ENCODE measurements at regions not wholly inside any gene's neighbourhood (a gene's known extent, or its start where the extent isn't known, plus 50 kb on each side); places are given as distances from the start of the nearest gene placed in this dataset.
"Not testable (repeated sequence)": the region's sequence is repeated elsewhere in the genome, so short reads cannot be mapped to it uniquely, and the experiment has no call there.

- no peak for DNase-seq
Observed at GRCh38 chr10:113471241-113471996, 81.4 kb upstream of the HABP2 start.

GRCh38 chr10:113473011-113473410 lies 79.8 kb upstream of the HABP2 start:
- DNase-seq, result no peak

- no peak for DNase-seq
Observed at GRCh38 chr10:113473851-113474250, 79.0 kb upstream of the HABP2 start.

GRCh38 chr10:113474752-113475151 lies 78.1 kb upstream of the HABP2 start:
- DNase-seq, result no peak

- DNase-seq, result no peak
Observed at GRCh38 chr10:113475381-113475807, 77.5 kb upstream of the HABP2 start.

DNA sequence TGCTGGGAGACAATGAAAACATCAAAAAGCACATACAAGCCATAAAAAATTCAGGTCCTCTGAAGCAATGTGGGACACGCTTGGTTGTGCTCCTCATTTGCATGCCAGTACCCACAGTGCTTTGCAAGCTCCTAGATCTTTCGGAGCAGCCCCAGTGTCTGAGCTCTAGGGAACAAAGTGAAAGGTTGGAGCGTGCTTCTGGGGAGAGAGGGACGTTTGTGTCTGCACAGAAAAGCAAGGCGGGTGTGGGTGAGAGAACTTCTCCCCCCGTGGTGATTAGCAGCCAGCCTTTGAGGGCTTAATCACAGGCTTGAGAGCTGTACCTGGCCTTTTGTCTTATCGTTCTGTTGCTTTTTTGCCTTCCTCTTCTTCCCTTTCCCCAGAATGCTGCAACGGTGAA lies 76.7 kb upstream of the HABP2 start:
- DNase-seq, result no peak

GRCh38 chr10:113476673-113477072 lies 76.2 kb upstream of the HABP2 start:
- DNase-seq, result no peak

DNA sequence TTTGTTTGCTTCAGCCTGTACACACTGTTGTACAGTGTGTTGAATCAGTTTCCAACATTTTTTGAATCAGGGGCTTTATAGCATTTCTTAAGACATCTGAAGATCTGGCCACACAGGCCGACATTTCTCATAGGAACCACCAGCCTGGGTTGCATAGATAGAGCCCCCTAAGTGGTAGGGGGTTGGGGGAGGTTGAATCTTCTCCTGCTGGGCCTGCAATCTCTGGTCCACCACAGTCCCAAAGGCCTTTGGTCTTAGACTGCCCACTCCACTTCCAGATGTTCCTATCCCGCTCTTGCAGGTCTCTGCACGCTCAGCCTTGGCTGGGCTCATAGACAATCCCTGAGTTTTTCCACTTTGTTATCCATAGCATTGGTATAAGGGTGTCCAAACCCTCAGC lies 75.4 kb upstream of the HABP2 start:
- DNase-seq, result no peak

- no peak for DNase-seq
Observed at GRCh38 chr10:113479346-113480080, 73.3 kb upstream of the HABP2 start.

DNA sequence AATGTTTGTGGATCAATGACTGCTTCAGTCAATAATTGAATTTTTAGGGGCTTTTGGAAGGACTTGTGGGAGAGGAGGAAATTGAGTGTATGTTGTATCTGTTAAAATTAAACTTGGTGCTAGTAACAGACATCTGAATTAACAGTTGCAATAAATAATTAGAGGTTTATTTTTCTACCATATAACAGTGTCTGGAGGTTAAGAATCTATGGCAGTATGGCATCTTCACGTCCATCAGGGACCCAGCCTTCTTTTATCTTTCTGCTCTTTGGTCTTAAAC lies 72.8 kb upstream of the HABP2 start:
- no peak for DNase-seq

- DNase-seq, result no peak
Observed at GRCh38 chr10:113480851-113481502, 71.9 kb upstream of the HABP2 start.

- no peak for DNase-seq
Observed at GRCh38 chr10:113484487-113484886, 68.4 kb upstream of the HABP2 start.

- no peak for DNase-seq
Observed at GRCh38 chr10:113485736-113486135, 67.1 kb upstream of the HABP2 start.

GRCh38 chr10:113486531-113486930 lies 66.3 kb upstream of the HABP2 start:
- no peak for DNase-seq

DNA sequence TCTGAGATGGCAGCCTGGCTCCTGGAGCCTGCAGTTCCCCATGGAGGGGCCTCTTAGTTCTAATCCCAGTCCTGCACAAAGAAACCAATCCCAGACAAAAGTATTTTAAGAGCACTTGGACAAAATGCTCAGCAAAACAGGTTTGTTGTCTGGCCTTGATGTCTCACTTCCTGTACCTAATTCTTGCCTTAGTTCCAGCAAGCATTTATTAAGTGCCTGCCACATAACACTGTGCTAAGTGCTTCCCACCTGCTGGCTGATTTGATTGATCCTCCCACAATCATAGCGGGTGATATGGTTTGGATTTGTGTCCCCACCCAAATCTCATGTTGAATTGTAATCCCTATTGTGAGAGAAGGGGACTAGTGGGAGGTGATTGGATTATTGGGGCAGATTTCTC lies 65.7 kb upstream of the HABP2 start:
- DNase-seq, result no peak

- no peak for DNase-seq
Observed at GRCh38 chr10:113488186-113488585, 64.7 kb upstream of the HABP2 start.

GRCh38 chr10:113489522-113489921 lies 63.3 kb upstream of the HABP2 start:
- not testable (repeated sequence) for DNase-seq

DNA sequence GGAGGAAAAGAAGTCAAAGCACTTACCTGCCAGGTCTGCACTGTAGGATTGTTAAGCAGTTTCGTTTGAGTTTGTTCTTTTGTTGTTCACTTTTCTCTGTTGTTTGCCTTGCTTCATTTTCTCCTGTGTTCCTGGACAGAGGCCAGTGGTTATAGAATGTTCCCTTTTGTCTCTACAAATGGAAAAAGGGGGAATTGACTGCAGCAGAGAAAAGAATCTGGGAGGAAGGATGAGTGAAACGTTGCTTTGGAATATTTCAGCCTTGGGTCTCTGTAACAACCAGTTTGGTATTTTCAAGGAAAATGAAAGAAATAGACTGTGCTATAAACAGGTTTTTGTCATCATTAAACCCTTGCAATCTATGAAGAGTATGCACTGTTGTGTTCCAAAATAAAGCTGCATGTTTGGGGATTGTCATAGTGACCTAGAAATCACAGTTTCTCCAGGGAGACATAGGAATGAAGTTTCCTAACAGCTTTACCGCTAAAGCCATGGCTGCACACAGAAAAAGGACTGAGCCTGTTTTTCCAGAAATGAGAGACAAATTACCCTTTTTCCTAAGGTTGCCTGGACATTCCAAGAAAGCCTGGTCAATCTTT lies 60.8 kb upstream of the HABP2 start:
- DNase-seq, result no peak

DNA sequence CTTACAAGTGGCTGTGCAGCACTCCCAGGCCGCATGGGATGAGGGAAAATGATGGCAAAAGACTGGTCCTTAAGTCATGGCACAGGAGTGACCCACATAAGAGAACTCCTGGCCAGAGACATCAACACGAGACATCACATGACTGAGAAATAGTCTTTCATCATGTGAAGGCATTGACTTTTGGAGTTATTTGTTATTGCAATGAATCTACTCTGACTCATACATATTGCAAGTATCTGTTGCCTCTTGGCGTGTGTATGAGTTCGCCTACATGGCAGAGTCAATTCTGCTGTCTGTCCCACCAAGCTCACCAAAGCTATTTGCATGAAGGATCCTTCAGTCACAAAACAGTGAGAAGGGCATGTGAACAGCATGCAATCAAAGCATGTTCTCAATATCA lies 59.7 kb upstream of the HABP2 start:
- DNase-seq, result no peak

DNA sequence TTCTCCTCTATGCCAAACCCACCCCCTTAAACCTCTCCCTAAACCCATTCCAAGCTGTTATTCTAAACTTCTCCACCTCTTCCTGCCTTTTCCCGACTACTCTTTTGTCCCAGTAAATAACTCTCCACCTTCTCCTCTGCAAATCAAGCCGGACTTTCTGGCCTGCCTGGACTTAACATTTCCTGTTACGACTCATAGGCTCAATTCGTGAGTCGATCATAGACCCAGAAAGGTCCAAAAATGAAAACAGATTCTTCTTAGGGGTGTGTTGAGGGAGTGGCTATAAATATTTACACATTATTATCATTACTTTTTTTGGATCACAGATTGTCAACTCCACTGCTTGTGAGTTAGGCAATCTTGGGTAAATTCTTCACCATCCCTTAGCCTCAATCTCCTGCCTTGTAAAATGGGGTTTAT lies 59.0 kb upstream of the HABP2 start:
- no peak for DNase-seq

- no peak for DNase-seq
Observed at GRCh38 chr10:113494761-113495160, 58.1 kb upstream of the HABP2 start.

DNA sequence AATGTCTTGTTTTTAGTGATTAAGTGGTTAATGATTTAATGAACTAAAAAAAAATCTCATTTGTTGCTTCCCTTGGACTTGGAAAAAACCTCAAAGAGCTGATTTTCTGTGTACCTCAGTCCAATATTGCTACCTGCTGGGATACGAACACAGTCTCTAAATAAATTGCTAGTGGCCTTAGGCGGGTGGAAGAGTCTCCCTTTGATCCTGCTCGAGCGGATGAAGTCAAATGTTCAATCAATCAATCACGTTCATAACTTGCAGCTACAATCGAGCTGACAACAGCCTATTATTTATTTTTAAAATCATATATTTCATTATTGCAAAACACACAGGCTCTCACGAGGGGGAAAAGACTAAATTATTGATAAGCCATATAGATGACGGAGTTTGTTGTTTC lies 57.3 kb upstream of the HABP2 start:
- no peak for DNase-seq
